ENCODE measurements at regions not wholly inside any gene's neighbourhood (a gene's known extent, or its start where the extent isn't known, plus 50 kb on each side); places are given as distances from the start of the nearest gene placed in this dataset.

DNA sequence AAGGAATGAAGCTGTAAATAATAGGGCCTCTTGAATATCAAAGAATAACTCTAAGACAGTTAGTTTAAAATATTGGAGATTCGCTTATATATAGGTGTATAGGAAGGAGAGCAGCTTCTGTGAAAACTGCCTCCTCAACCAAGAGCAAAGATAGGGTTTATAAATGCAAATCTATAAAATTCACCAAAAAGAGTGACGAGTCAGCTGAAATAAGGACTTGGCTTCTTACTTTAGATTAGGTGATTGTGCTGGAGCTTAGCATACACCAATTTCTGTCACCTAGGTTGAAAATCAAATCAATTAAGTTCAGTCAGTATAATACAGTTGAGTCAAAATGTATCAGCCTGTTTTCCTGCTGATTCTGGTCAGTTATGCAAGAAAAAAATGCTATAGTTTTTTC, 113.8 kb upstream of the SGCE start:
- H3K36me3 Mint-ChIP-seq (ENCODE audit: low read depth) = no peaks in the 10 kb centered on the region
- no peaks in the 10 kb centered on the region for H3K4me1 Mint-ChIP-seq (ENCODE audit: low read depth)
- no peaks in the 10 kb centered on the region for H3K9me3 Mint-ChIP-seq
- no peak overlapping the region for H3K4me3 Mint-ChIP-seq
- TF ChIP-seq, protein P1, sequence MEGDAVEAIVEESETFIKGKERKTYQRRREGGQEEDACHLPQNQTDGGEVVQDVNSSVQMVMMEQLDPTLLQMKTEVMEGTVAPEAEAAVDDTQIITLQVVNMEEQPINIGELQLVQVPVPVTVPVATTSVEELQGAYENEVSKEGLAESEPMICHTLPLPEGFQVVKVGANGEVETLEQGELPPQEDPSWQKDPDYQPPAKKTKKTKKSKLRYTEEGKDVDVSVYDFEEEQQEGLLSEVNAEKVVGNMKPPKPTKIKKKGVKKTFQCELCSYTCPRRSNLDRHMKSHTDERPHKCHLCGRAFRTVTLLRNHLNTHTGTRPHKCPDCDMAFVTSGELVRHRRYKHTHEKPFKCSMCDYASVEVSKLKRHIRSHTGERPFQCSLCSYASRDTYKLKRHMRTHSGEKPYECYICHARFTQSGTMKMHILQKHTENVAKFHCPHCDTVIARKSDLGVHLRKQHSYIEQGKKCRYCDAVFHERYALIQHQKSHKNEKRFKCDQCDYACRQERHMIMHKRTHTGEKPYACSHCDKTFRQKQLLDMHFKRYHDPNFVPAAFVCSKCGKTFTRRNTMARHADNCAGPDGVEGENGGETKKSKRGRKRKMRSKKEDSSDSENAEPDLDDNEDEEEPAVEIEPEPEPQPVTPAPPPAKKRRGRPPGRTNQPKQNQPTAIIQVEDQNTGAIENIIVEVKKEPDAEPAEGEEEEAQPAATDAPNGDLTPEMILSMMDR (IDR thresholded peaks at IDR 0.05) = no peak
- no peak overlapping the region for H3K27ac Mint-ChIP-seq
- no peaks in the 10 kb centered on the region for H3K27me3 Mint-ChIP-seq (ENCODE audit: insufficient read depth)
- no peak for DNase-seq

DNA sequence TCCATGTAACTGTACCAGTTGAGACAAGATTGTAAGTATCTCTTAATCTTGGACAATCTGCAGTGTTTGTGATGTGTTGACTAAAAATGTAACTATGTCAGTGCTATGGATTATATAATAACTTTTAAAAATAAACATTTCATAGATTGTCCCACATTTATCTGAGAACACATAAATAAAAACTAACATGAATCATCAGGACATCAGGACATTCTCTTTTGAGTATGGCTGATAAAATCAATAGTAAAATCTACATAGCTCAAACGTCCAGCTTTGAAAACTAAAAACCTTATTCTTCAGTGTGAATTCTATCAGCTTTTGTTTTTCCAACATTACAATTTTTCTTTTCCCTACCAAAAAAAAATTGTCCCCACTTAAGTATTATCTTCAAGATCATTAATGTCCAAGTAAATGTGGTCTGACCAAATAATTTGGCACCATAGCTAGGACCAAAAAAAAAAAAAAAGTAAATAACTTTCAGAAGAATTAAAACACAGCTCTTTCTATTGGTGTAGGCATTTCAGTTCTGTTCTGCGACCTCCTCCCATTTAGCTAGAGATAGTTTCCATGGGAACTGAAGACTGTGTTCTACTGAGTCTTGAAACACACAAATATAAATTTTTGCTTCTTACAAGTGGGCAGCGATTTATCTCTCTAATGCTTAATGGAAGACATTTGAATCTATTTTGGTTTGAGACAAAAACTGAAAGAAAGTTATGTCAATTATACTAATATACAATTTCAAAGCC, 123.0 kb upstream of the SGCE start:
- TF ChIP-seq, protein P1 (IDR thresholded peaks at IDR 0.05) = no peak
- no peaks in the 10 kb centered on the region for H3K4me1 Mint-ChIP-seq (ENCODE audit: low read depth)
- no peak overlapping the region for H3K4me3 Mint-ChIP-seq
- no peak for DNase-seq
- H3K9me3 Mint-ChIP-seq = peaks cover 6% of the 10 kb centered on the region; the same call in 1 of the 2 replicates
- no peaks in the 10 kb centered on the region for H3K36me3 Mint-ChIP-seq (ENCODE audit: low read depth)
- H3K27me3 Mint-ChIP-seq (ENCODE audit: insufficient read depth) = no peaks in the 10 kb centered on the region
- H3K27ac Mint-ChIP-seq = no peak overlapping the region

DNA sequence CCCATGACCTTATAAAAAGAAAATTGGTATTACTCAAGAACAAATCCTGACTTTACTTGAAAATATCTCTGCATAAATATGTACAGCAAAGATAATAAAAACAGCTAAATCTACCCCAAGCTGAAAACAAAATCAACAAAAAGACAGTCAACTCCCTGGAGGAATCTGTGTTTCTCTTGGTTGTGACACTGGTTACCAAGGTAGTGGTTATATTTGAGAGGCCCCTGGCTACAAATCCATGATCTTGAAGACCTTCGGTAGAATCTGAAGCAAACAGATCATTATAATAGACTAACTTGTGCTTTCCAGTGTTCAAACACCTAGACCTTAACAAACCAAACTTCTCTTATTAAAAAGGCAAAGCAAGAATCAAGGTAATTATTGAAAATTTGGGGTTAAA, 123.9 kb upstream of the SGCE start:
- H3K36me3 Mint-ChIP-seq (ENCODE audit: low read depth) = no peaks in the 10 kb centered on the region
- H3K4me3 Mint-ChIP-seq = no peak overlapping the region
- H3K4me1 Mint-ChIP-seq (ENCODE audit: low read depth) = no peaks in the 10 kb centered on the region
- no peak overlapping the region for H3K27ac Mint-ChIP-seq
- no peaks in the 10 kb centered on the region for H3K27me3 Mint-ChIP-seq (ENCODE audit: insufficient read depth)
- TF ChIP-seq, protein P1 (IDR thresholded peaks at IDR 0.05) = no peak
- DNase-seq = no peak
- H3K9me3 Mint-ChIP-seq = peaks cover 6% of the 10 kb centered on the region; the same call in 1 of the 2 replicates

GRCh38 chr7:94781236-94781635, 125.3 kb upstream of the SGCE start:
- TF ChIP-seq, protein P1 (IDR thresholded peaks at IDR 0.05) = no peak
- no peaks in the 10 kb centered on the region for H3K27me3 Mint-ChIP-seq (ENCODE audit: insufficient read depth)
- H3K4me1 Mint-ChIP-seq (ENCODE audit: low read depth) = no peaks in the 10 kb centered on the region
- H3K36me3 Mint-ChIP-seq (ENCODE audit: low read depth) = no peaks in the 10 kb centered on the region
- H3K9me3 Mint-ChIP-seq = peaks cover 6% of the 10 kb centered on the region; the same call in 1 of the 2 replicates
- no peak overlapping the region for H3K27ac Mint-ChIP-seq
- no peak for DNase-seq
- no peak overlapping the region for H3K4me3 Mint-ChIP-seq

- Mint-ChIP-seq H3K9me3 (no peaks in the 10 kb centered on the region; the same call in 1 of the 2 replicates), H3K4me3 (no peak overlapping the region), H3K27me3 (ENCODE audit: insufficient read depth) (no peaks in the 10 kb centered on the region), H3K36me3 (ENCODE audit: low read depth) (no peaks in the 10 kb centered on the region), H3K4me1 (ENCODE audit: low read depth) (no peaks in the 10 kb centered on the region), H3K27ac (no peak overlapping the region)
- DNase-seq = no peak
- TF ChIP-seq, protein P1 (IDR thresholded peaks at IDR 0.05) = no peak
These were observed 124.6 kb upstream of the PPP1R9A start for GRCh38 chr7:94782777-94783176.
